ENCODE measurements at regions not wholly inside any gene's neighbourhood (a gene's known extent, or its start where the extent isn't known, plus 50 kb on each side); places are given as distances from the start of the nearest gene placed in this dataset.

- no peak for TF ChIP-seq ARID4B (CRISPR knock-in tag; IDR thresholded peaks at IDR 0.05; ENCODE audit: borderline replicate concordance)
- no peak for TF ChIP-seq ATF2 (CRISPR knock-in tag; IDR thresholded peaks at IDR 0.05; ENCODE audit: borderline replicate concordance, low read depth)
- no peak for TF ChIP-seq PRRX2 (CRISPR knock-in tag; IDR thresholded peaks at IDR 0.05)
- no peak for TF ChIP-seq CTCF (IDR thresholded peaks at IDR 0.05)
- TF ChIP-seq HMGXB4 (CRISPR knock-in tag; IDR thresholded peaks at IDR 0.05), result no peak
- no peak for TF ChIP-seq USF1 (CRISPR knock-in tag; IDR thresholded peaks at IDR 0.05)
Measured at GRCh38 chr18:1466035-1466434, 561.4 kb downstream of the ADCYAP1 start (continued).

- Mint-ChIP-seq H3K27ac (no peak overlapping the region), H3K36me3 (no peaks in the 10 kb centered on the region), H3K4me3 (no peak overlapping the region), H3K4me1 (no peaks in the 10 kb centered on the region), H3K9me3 (peaks cover 3% of the 10 kb centered on the region), H3K27me3 (ENCODE audit: low read depth) (peaks cover 4% of the 10 kb centered on the region; the same call in 1 of the 2 replicates)
- ChIA-PET POLR2A (no interaction called here), CTCF (no interaction called here)
- ATAC-seq (no peak), DNase-seq (ENCODE audit: low spot score) (no peak)
- no peak for TF ChIP-seq ZBTB43 (CRISPR knock-in tag; IDR thresholded peaks at IDR 0.05)
- no peak for TF ChIP-seq HMGA2 (CRISPR knock-in tag; IDR thresholded peaks at IDR 0.05)
- no peak for TF ChIP-seq CTCF (IDR thresholded peaks at IDR 0.05)
- TF ChIP-seq MYBL2 (CRISPR knock-in tag; IDR thresholded peaks at IDR 0.05), result no peak
- TF ChIP-seq ATF2 (CRISPR knock-in tag; IDR thresholded peaks at IDR 0.05; ENCODE audit: borderline replicate concordance, low read depth), result no peak
- no peak for TF ChIP-seq ERG (CRISPR knock-in tag; IDR thresholded peaks at IDR 0.05)
- no peak for TF ChIP-seq PRDM15 (CRISPR knock-in tag; IDR thresholded peaks at IDR 0.05)
- TF ChIP-seq NR2C2 (CRISPR knock-in tag; IDR thresholded peaks at IDR 0.05), result no peak
- TF ChIP-seq ATF3 (CRISPR knock-in tag; conservative IDR thresholded peaks at IDR 0.05), result no peak
Measured at GRCh38 chr18:1467461-1467964, 562.8 kb downstream of the ADCYAP1 start.

Data from WTC11 (cell line).